ENCODE measurements at regions not wholly inside any gene's neighbourhood (a gene's known extent, or its start where the extent isn't known, plus 50 kb on each side); places are given as distances from the start of the nearest gene placed in this dataset.

GRCh38 chr1:208516780-208517179 is 272.6 kb upstream of the PLXNA2 start:
- TF ChIP-seq RAD21 (IDR thresholded peaks at IDR 0.05; ENCODE audit: low read depth) (no peak), YY1 (IDR thresholded peaks at IDR 0.05; ENCODE audit: low read depth) (no peak), EP300 (IDR thresholded peaks at IDR 0.05; ENCODE audit: borderline replicate concordance) (no peak), NFIC (IDR thresholded peaks at IDR 0.05) (no peak), MAX (IDR thresholded peaks at IDR 0.05) (no peak), TCF12 (IDR thresholded peaks at IDR 0.05; ENCODE audit: low read depth) (no peak), TAF1 (IDR thresholded peaks at IDR 0.05; ENCODE audit: low read depth) (no peak), REST (IDR thresholded peaks at IDR 0.05; ENCODE audit: low read depth) (no peak), FOXM1 (IDR thresholded peaks at IDR 0.05; ENCODE audit: borderline replicate concordance, low read depth) (no peak), CREB1 (IDR thresholded peaks at IDR 0.05; ENCODE audit: low read depth) (no peak), EGR1 (IDR thresholded peaks at IDR 0.05) (no peak), TEAD4 (IDR thresholded peaks at IDR 0.05) (no peak), ZBTB7A (IDR thresholded peaks at IDR 0.05; ENCODE audit: low read depth) (no peak), USF1 (IDR thresholded peaks at IDR 0.05) (no peak)

All from Ishikawa (cell line).